ENCODE measurements at regions not wholly inside any gene's neighbourhood (a gene's known extent, or its start where the extent isn't known, plus 50 kb on each side); places are given as distances from the start of the nearest gene placed in this dataset.

DNA sequence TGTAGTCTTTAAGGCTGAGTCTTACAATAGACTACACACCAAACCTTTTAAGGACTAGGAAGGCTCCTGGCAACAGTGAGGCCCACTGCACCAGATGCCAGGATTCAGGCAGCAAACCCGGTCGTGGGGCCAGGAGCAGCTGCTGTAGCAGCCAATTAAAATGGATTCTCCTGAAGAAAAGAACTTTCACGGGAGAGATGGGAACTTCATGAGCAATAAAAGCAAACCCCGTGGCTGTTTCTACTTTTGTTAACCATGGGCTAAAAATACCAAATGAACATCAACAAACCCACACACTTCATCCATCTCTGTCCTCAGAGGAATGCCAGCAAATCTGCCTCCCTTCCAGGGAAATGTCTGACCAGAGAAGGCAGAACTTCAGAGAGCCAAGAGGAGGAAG, 101.4 kb downstream of the BTC start:
- DNase-seq (ENCODE audit: extremely low read depth, low read depth): no peak
- TF ChIP-seq, protein P1, sequence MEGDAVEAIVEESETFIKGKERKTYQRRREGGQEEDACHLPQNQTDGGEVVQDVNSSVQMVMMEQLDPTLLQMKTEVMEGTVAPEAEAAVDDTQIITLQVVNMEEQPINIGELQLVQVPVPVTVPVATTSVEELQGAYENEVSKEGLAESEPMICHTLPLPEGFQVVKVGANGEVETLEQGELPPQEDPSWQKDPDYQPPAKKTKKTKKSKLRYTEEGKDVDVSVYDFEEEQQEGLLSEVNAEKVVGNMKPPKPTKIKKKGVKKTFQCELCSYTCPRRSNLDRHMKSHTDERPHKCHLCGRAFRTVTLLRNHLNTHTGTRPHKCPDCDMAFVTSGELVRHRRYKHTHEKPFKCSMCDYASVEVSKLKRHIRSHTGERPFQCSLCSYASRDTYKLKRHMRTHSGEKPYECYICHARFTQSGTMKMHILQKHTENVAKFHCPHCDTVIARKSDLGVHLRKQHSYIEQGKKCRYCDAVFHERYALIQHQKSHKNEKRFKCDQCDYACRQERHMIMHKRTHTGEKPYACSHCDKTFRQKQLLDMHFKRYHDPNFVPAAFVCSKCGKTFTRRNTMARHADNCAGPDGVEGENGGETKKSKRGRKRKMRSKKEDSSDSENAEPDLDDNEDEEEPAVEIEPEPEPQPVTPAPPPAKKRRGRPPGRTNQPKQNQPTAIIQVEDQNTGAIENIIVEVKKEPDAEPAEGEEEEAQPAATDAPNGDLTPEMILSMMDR (IDR thresholded peaks at IDR 0.05; ENCODE audit: low read depth, low read length): no peak

Data from AG09319 (cell line).